ENCODE measurements at regions not wholly inside any gene's neighbourhood (a gene's known extent, or its start where the extent isn't known, plus 50 kb on each side); places are given as distances from the start of the nearest gene placed in this dataset.
"Not testable (repeated sequence)": the region's sequence is repeated elsewhere in the genome, so short reads cannot be mapped to it uniquely, and the experiment has no call there.

DNA sequence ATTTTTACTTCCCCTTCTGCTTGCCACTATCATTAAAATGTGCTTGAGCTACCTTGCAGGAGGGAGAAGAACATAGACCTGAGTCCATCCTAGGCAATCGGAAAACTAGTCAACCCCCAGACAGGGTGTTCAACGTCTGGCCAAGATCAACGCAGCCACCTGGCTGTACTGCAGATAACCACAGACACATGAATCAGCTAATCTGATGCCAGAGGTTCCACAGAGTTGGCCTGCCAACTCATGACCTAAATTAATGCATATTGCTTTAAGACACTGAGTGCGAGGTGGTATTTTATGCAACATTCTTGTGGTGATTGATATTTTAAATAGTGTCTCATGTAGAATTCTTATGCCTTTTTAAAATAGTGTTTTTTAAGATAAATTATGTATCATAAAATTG is 1283.8 kb upstream of the PABPC4L start:
- no peaks in the 10 kb centered on the region for H3K27me3 ChIP-seq
- H3K27ac ChIP-seq = no peak overlapping the region
- intact Hi-C loops (cut with DNase I) = no loop called here
- WGBS, 2 donors = 87 to 90% methylated on average over 4 of the region's 4 CpGs
- no peaks in the 10 kb centered on the region for H3K36me3 ChIP-seq
- no peak for DNase-seq
- H3K4me3 ChIP-seq (replicated peaks in 1 of 3) = no peak overlapping the region
- no peaks in the 10 kb centered on the region for H3K9me3 ChIP-seq
- TF ChIP-seq POLR2A (IDR thresholded peaks at IDR 0.05) = no peak
- TF ChIP-seq, protein P1, sequence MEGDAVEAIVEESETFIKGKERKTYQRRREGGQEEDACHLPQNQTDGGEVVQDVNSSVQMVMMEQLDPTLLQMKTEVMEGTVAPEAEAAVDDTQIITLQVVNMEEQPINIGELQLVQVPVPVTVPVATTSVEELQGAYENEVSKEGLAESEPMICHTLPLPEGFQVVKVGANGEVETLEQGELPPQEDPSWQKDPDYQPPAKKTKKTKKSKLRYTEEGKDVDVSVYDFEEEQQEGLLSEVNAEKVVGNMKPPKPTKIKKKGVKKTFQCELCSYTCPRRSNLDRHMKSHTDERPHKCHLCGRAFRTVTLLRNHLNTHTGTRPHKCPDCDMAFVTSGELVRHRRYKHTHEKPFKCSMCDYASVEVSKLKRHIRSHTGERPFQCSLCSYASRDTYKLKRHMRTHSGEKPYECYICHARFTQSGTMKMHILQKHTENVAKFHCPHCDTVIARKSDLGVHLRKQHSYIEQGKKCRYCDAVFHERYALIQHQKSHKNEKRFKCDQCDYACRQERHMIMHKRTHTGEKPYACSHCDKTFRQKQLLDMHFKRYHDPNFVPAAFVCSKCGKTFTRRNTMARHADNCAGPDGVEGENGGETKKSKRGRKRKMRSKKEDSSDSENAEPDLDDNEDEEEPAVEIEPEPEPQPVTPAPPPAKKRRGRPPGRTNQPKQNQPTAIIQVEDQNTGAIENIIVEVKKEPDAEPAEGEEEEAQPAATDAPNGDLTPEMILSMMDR (IDR thresholded peaks at IDR 0.05) = no peak
- no peaks in the 10 kb centered on the region for H3K4me1 ChIP-seq

- H3K4me1 ChIP-seq = no peaks in the 10 kb centered on the region
- DNase-seq = no peak
- no peak for TF ChIP-seq POLR2A (IDR thresholded peaks at IDR 0.05)
- TF ChIP-seq, protein P1 (IDR thresholded peaks at IDR 0.05) = no peak
- H3K27ac ChIP-seq = no peak overlapping the region
- intact Hi-C loops (cut with DNase I) = no loop called here
- H3K36me3 ChIP-seq = no peaks in the 10 kb centered on the region
- no peaks in the 10 kb centered on the region for H3K9me3 ChIP-seq
- WGBS, 2 donors = 87 to 88% methylated on average over 2 of the region's 2 CpGs
- H3K27me3 ChIP-seq = no peaks in the 10 kb centered on the region
- H3K4me3 ChIP-seq (replicated peaks in 1 of 3) = no peak overlapping the region
Observed at GRCh38 chr4:135476272-135476671, 1274.7 kb upstream of the PABPC4L start.

DNA sequence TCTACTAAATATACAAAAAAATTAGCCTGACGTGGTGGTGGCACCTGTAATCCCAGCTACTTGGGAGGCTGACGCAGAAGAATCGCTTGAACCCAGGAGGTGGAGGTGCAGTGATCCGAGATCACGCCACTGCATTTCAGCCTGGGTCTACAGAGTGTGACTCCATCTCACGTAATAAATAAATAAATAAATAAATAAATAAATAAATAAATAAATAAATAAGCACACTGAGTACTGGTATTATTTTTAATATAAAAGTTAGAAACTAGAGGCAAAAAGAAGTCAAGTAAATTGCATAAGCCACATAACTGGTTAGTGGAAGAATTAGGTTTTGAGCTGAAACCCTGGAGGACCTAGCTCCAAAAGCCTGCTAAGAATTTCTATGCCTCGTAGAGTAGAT is 1262.7 kb upstream of the PABPC4L start:
- TF ChIP-seq POLR2A (IDR thresholded peaks at IDR 0.05) = no peak
- TF ChIP-seq, protein P1 (IDR thresholded peaks at IDR 0.05) = no peak
- no peak overlapping the region for H3K4me3 ChIP-seq (replicated peaks in 1 of 3)
- no peaks in the 10 kb centered on the region for H3K27me3 ChIP-seq
- intact Hi-C loops (cut with DNase I) = no loop called here
- H3K4me1 ChIP-seq = no peaks in the 10 kb centered on the region
- no peak overlapping the region for H3K27ac ChIP-seq
- H3K9me3 ChIP-seq = no peaks in the 10 kb centered on the region
- no peak for DNase-seq
- H3K36me3 ChIP-seq = no peaks in the 10 kb centered on the region
- 80 to 83% methylated on average over 7 of the region's 7 CpGs for WGBS, 2 donors

DNA sequence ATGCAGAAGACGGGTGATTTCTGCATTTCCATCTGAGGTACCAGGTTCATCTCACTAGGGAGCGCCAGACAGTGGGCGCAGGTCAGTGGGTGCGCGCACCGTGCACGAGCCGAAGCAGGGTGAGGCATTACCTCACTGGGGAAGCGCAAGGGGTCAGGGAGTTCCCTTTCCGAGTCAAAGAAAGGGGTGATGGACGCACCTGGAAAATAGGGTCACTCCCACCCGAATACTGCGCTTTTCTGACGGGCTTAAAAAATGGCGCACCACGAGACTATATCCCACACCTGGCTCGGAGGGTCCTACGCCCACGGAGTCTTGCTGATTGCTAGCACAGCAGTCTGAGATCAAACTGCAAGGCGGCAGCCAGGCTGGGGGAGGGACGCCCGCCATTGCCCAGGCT is 1246.0 kb upstream of the PABPC4L start:
- H3K4me1 ChIP-seq; DNase-seq; H3K4me3 ChIP-seq (replicated peaks in 1 of 3); H3K27ac ChIP-seq; H3K27me3 ChIP-seq; H3K9me3 ChIP-seq; H3K36me3 ChIP-seq; intact Hi-C loops (cut with DNase I): not testable (repeated sequence)
- 93 to 96% methylated on average over 22 of the region's 22 CpGs for WGBS, 2 donors

DNA sequence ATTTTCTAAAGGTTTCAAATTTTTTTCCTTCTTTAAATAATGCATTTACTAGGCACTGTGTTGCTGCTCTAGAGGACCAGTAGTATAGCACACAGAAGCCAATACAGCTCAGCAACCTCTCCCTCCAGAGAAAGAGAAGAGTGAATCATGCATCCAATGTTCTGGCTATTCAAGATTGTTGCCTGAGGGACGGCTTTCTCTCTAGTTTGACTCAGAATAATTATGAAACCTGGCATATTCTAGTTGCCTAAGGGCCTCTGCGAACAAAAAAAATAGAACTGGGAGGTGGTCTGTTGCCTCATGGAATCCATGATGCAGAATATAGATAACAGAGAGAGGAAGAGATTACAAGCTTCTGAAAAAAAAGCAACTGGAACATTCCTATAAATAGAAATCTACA is 1233.3 kb upstream of the PABPC4L start:
- no peaks in the 10 kb centered on the region for H3K27me3 ChIP-seq
- no peaks in the 10 kb centered on the region for H3K4me1 ChIP-seq
- H3K27ac ChIP-seq = no peak overlapping the region
- DNase-seq = no peak
- no peak overlapping the region for H3K4me3 ChIP-seq (replicated peaks in 1 of 3)
- intact Hi-C loops (cut with DNase I) = no loop called here
- no peaks in the 10 kb centered on the region for H3K36me3 ChIP-seq
- 76 to 84% methylated on average over 2 of the region's 2 CpGs for WGBS, 2 donors
- no peaks in the 10 kb centered on the region for H3K9me3 ChIP-seq
- no peak for TF ChIP-seq POLR2A (IDR thresholded peaks at IDR 0.05)
- TF ChIP-seq, protein P1 (IDR thresholded peaks at IDR 0.05) = no peak

- intact Hi-C loops (cut with DNase I) = no loop called here
- no peak overlapping the region for H3K27ac ChIP-seq
- 85 to 94% methylated on average over 1 of the region's 1 CpG for WGBS, 2 donors
- H3K36me3 ChIP-seq = no peaks in the 10 kb centered on the region
- no peak overlapping the region for H3K4me3 ChIP-seq (replicated peaks in 1 of 3)
- TF ChIP-seq, protein P1 (IDR thresholded peaks at IDR 0.05) = no peak
- no peak for TF ChIP-seq POLR2A (IDR thresholded peaks at IDR 0.05)
- no peaks in the 10 kb centered on the region for H3K4me1 ChIP-seq
- no peaks in the 10 kb centered on the region for H3K9me3 ChIP-seq
- DNase-seq = no peak
- no peaks in the 10 kb centered on the region for H3K27me3 ChIP-seq
Observed at GRCh38 chr4:135429528-135429927, 1227.9 kb upstream of the PABPC4L start.

Data from thyroid gland (tissue), 4 donors.